GM23338 (cell line): ENCODE measurements at regions not wholly inside any gene's neighbourhood (a gene's known extent, or its start where the extent isn't known, plus 50 kb on each side); places are given as distances from the start of the nearest gene placed in this dataset.

Experiments used
- ATAC-seq: fragments of 200-7000 bp; cut with Tn5 transposase; 3 replicates; pipeline ENCODE4 v1.9.1; 2020
- DNase-seq: peaks from one replicate; pipeline ENCODE4 v3.0.0-alpha.2; 2015; ENCODE audit warnings: low spot score
- H2AFZ ChIP-seq: fragments of 200-600 bp; sonication (generic); 2 replicates; pipeline ENCODE4 v1.8.0; 2016; ENCODE audit warnings: antibody characterized with exemption, mild to moderate bottlenecking, moderate library complexity
- H3F3A ChIP-seq: fragments of 200-600 bp; sonication (generic); replicated peaks from 2 replicates; pipeline ENCODE4 v1.8.0; 2017; ENCODE audit warnings: antibody characterized with exemption, mixed run types, low read depth
- H3K27ac ChIP-seq: fragments of 200-600 bp; sonication (generic); 2 replicates; pipeline ENCODE4 v1.6.1; 2016; ENCODE audit warnings: low read depth
- H3K27me3 ChIP-seq: fragments of 200-600 bp; sonication (generic); 2 replicates; pipeline ENCODE4 v1.8.0; 2016; ENCODE audit warnings: mild to moderate bottlenecking, mixed run types, moderate library complexity; ENCODE audit not compliant: insufficient read depth
- H3K36me3 ChIP-seq: fragments of 200-600 bp; sonication (generic); 2 replicates; pipeline ENCODE4 v1.8.0; 2016; ENCODE audit warnings: mild to moderate bottlenecking; ENCODE audit not compliant: insufficient read depth
- H3K4me1 ChIP-seq: fragments of 200-600 bp; sonication (generic); 2 replicates; pipeline ENCODE4 v1.8.0; 2016; ENCODE audit warnings: mild to moderate bottlenecking, moderate library complexity; ENCODE audit not compliant: insufficient read depth
- H3K4me2 ChIP-seq: fragments of 200-600 bp; sonication (generic); 2 replicates; pipeline ENCODE4 v1.7.1; 2017; ENCODE audit warnings: mixed run types
- H3K4me3 ChIP-seq: fragments of 200-600 bp; sonication (generic); 2 replicates; pipeline ENCODE4 v1.6.1; 2016; ENCODE audit warnings: mixed run types
- H3K79me2 ChIP-seq: fragments of 200-600 bp; sonication (generic); replicated peaks from 2 replicates; pipeline ENCODE4 v1.8.0; 2017; ENCODE audit warnings: mild to moderate bottlenecking; ENCODE audit not compliant: insufficient read depth
- H3K9me2 ChIP-seq: fragments of 200-600 bp; sonication (generic); 2 replicates; pipeline ENCODE4 v1.8.0; 2017; ENCODE audit not compliant: insufficient read depth
- H4K20me1 ChIP-seq: fragments of 200-600 bp; sonication (generic); replicated peaks from 2 replicates; pipeline ENCODE4 v1.8.0; 2017; ENCODE audit warnings: mild to moderate bottlenecking; ENCODE audit not compliant: insufficient read depth
- H3K27ac Mint-ChIP-seq: 2 replicates; pipeline ENCODE4 v1.8.0; 2020; ENCODE audit warnings: inconsistent platforms, mild to moderate bottlenecking, moderate library complexity, mixed read lengths
- H3K27me3 Mint-ChIP-seq: 3 replicates; pipeline ENCODE4 v1.8.0; 2022; ENCODE audit warnings: low read depth, mild to moderate bottlenecking, moderate library complexity, mixed read lengths, inconsistent platforms; ENCODE audit not compliant: insufficient read depth, poor library complexity
- H3K36me3 Mint-ChIP-seq: 3 replicates; pipeline ENCODE4 v1.8.0; 2021; ENCODE audit warnings: low read depth, mild to moderate bottlenecking, inconsistent platforms, moderate library complexity, mixed read lengths
- H3K4me1 Mint-ChIP-seq: 3 replicates; pipeline ENCODE4 v1.8.0; 2020; ENCODE audit warnings: mild to moderate bottlenecking, inconsistent platforms, mixed read lengths
- H3K4me3 Mint-ChIP-seq: 3 replicates; pipeline ENCODE4 v1.8.0; 2021; ENCODE audit warnings: moderate library complexity, mild to moderate bottlenecking, inconsistent platforms, mixed read lengths
- H3K9me3 Mint-ChIP-seq: 3 replicates; pipeline ENCODE4 v1.8.0; 2020; ENCODE audit warnings: moderate library complexity, mild to moderate bottlenecking, inconsistent platforms, mixed read lengths
- CREB1 ChIP-seq: fragments of 250-450 bp; sonication (Bioruptor Pico); IDR thresholded peaks from 2 replicates; pipeline ENCODE4 v1.5.0; 2020; ENCODE audit warnings: low read depth, mild to moderate bottlenecking, moderate library complexity
- EZH2 ChIP-seq: fragments of 200-600 bp; sonication (generic); IDR thresholded peaks from one replicate; pipeline ENCODE4 v1.8.0; 2017; ENCODE audit warnings: antibody characterized with exemption, mild to moderate bottlenecking, low read depth; ENCODE audit not compliant: unreplicated experiment
- EZH2phosphoT487 ChIP-seq: fragments of 200-600 bp; sonication (generic); IDR thresholded peaks from one replicate; pipeline ENCODE4 v1.8.1; 2018; ENCODE audit warnings: antibody characterized with exemption; ENCODE audit not compliant: unreplicated experiment
- JUNB ChIP-seq: IDR thresholded peaks from one replicate; pipeline ENCODE4 v1.6.1; 2016; ENCODE audit warnings: antibody characterized with exemption; ENCODE audit not compliant: unreplicated experiment
- POLR2AphosphoS5 ChIP-seq: IDR thresholded peaks from 2 replicates; pipeline ENCODE4 v1.6.1; 2016; ENCODE audit warnings: antibody characterized with exemption, low read depth
- ZNF331 ChIP-seq: fragments of 250-450 bp; sonication (Bioruptor Pico); IDR thresholded peaks from 2 replicates; pipeline ENCODE4 v1.5.0; 2020; ENCODE audit warnings: low read depth, mild to moderate bottlenecking, moderate library complexity
- TF ChIP-seq, protein P1 (sequence below): fragments of 250-450 bp; sonication (Bioruptor Pico); IDR thresholded peaks from 2 replicates; pipeline ENCODE4 v1.5.0; 2020; ENCODE audit warnings: mild to moderate bottlenecking, moderate library complexity
- TF ChIP-seq, protein P2 (sequence below), 2 experiments: fragments of 200-600 bp in 1 of 2; sonication (generic) in 1 of 2; conservative IDR thresholded peaks; 2 replicates each; pipeline versions ENCODE4 v1.5.1 to v1.6.1; 2016 to 2017; ENCODE audit warnings: antibody characterized with exemption in 2 of 2, low read depth in 2 of 2, mild to moderate bottlenecking in 2 of 2, moderate library complexity in 1 of 2

GRCh38 chr10:8817299-8817698 lies 762.8 kb downstream of the GATA3 start (continued):
- TF ChIP-seq, protein P1, sequence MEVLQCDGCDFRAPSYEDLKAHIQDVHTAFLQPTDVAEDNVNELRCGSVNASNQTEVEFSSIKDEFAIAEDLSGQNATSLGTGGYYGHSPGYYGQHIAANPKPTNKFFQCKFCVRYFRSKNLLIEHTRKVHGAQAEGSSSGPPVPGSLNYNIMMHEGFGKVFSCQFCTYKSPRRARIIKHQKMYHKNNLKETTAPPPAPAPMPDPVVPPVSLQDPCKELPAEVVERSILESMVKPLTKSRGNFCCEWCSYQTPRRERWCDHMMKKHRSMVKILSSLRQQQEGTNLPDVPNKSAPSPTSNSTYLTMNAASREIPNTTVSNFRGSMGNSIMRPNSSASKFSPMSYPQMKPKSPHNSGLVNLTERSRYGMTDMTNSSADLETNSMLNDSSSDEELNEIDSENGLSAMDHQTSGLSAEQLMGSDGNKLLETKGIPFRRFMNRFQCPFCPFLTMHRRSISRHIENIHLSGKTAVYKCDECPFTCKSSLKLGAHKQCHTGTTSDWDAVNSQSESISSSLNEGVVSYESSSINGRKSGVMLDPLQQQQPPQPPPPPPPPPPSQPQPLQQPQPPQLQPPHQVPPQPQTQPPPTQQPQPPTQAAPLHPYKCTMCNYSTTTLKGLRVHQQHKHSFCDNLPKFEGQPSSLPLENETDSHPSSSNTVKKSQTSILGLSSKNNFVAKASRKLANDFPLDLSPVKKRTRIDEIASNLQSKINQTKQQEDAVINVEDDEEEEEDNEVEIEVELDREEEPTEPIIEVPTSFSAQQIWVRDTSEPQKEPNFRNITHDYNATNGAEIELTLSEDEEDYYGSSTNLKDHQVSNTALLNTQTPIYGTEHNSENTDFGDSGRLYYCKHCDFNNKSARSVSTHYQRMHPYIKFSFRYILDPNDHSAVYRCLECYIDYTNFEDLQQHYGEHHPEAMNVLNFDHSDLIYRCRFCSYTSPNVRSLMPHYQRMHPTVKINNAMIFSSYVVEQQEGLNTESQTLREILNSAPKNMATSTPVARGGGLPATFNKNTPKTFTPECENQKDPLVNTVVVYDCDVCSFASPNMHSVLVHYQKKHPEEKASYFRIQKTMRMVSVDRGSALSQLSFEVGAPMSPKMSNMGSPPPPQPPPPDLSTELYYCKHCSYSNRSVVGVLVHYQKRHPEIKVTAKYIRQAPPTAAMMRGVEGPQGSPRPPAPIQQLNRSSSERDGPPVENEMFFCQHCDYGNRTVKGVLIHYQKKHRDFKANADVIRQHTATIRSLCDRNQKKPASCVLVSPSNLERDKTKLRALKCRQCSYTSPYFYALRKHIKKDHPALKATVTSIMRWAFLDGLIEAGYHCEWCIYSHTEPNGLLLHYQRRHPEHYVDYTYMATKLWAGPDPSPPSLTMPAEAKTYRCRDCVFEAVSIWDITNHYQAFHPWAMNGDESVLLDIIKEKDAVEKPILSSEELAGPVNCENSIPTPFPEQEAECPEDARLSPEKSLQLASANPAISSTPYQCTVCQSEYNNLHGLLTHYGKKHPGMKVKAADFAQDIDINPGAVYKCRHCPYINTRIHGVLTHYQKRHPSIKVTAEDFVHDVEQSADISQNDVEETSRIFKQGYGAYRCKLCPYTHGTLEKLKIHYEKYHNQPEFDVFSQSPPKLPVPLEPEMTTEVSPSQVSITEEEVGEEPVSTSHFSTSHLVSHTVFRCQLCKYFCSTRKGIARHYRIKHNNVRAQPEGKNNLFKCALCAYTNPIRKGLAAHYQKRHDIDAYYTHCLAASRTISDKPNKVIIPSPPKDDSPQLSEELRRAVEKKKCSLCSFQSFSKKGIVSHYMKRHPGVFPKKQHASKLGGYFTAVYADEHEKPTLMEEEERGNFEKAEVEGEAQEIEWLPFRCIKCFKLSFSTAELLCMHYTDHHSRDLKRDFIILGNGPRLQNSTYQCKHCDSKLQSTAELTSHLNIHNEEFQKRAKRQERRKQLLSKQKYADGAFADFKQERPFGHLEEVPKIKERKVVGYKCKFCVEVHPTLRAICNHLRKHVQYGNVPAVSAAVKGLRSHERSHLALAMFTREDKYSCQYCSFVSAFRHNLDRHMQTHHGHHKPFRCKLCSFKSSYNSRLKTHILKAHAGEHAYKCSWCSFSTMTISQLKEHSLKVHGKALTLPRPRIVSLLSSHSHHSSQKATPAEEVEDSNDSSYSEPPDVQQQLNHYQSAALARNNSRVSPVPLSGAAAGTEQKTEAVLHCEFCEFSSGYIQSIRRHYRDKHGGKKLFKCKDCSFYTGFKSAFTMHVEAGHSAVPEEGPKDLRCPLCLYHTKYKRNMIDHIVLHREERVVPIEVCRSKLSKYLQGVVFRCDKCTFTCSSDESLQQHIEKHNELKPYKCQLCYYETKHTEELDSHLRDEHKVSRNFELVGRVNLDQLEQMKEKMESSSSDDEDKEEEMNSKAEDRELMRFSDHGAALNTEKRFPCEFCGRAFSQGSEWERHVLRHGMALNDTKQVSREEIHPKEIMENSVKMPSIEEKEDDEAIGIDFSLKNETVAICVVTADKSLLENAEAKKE (CRISPR knock-in tag), result no peak

DNA sequence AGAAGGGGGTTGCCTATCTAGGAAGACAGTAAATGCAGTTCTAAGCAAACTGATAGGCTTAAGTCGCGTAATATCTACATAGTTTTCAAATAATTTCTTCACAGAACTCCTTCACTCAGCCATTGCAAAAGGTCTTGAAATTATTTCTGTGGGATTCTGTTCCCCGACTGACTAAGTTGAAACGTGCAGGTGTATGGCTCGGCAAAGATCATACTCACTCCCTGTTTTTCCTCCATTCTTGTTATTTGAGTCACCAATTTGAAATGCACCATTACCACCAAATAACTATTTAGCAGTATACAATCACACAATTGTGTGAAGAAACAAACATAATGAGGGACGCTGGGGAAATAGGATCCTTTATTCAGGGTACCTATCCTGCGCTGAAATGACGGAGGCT lies 771.1 kb downstream of the GATA3 start:
- H3K4me1 ChIP-seq, result no peaks in the 10 kb centered on the region
- no peaks in the 10 kb centered on the region; the same call in 1 of the 2 replicates for H4K20me1 ChIP-seq
- no peaks in the 10 kb centered on the region for H3K27me3 ChIP-seq
- H3K36me3 ChIP-seq, result no peaks in the 10 kb centered on the region
- no peaks in the 10 kb centered on the region for H3K9me2 ChIP-seq
- no peaks in the 10 kb centered on the region for H3K79me2 ChIP-seq
- Mint-ChIP-seq H3K27me3 (no peaks in the 10 kb centered on the region), H3K27ac (no peak overlapping the region), H3K9me3 (no peaks in the 10 kb centered on the region), H3K4me3 (no peak overlapping the region), H3K4me1 (no peaks in the 10 kb centered on the region), H3K36me3 (no peaks in the 10 kb centered on the region)
- no peak overlapping the region for H3K4me3 ChIP-seq
- no peak overlapping the region for H3K4me2 ChIP-seq
- DNase-seq (no peak), ATAC-seq (no peak)
- no peaks in the 10 kb centered on the region for H3F3A ChIP-seq
- no peak overlapping the region for H2AFZ ChIP-seq
- H3K27ac ChIP-seq, result no peak overlapping the region
- TF ChIP-seq JUNB, result no peak
- TF ChIP-seq EZH2, result no peak
- no peak for TF ChIP-seq ZNF331 (CRISPR knock-in tag)
- no peak for TF ChIP-seq POLR2AphosphoS5
- no peak for TF ChIP-seq EZH2phosphoT487
- no peak for TF ChIP-seq CREB1
- TF ChIP-seq, protein P1 (CRISPR knock-in tag), result no peak
- TF ChIP-seq, protein P2, sequence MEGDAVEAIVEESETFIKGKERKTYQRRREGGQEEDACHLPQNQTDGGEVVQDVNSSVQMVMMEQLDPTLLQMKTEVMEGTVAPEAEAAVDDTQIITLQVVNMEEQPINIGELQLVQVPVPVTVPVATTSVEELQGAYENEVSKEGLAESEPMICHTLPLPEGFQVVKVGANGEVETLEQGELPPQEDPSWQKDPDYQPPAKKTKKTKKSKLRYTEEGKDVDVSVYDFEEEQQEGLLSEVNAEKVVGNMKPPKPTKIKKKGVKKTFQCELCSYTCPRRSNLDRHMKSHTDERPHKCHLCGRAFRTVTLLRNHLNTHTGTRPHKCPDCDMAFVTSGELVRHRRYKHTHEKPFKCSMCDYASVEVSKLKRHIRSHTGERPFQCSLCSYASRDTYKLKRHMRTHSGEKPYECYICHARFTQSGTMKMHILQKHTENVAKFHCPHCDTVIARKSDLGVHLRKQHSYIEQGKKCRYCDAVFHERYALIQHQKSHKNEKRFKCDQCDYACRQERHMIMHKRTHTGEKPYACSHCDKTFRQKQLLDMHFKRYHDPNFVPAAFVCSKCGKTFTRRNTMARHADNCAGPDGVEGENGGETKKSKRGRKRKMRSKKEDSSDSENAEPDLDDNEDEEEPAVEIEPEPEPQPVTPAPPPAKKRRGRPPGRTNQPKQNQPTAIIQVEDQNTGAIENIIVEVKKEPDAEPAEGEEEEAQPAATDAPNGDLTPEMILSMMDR (conservative IDR thresholded peaks at IDR 0.05; ENCODE audit: low read depth in 2 of 2), result no peak
